OCI-LY3 (cell line): ENCODE measurements at regions not wholly inside any gene's neighbourhood (a gene's known extent, or its start where the extent isn't known, plus 50 kb on each side); places are given as distances from the start of the nearest gene placed in this dataset.

ENCODE experiments used
- H2AFZ ChIP-seq: fragments of 200-600, 300-600 bp; shearing (Covaris generic); 2 replicates; pipeline ENCODE4 v1.6.0; 2014; ENCODE audit warnings: antibody characterized with exemption, low read depth, low read length
- H3K27ac ChIP-seq: fragments of 200-600, 300-600 bp; sonication (generic); 2 replicates; pipeline ENCODE4 v1.5.1; 2014; ENCODE audit warnings: mild to moderate bottlenecking, low read length, moderate library complexity, mixed read lengths
- H3K27me3 ChIP-seq: fragments of 200-600, 300-600 bp; sonication (generic); 2 replicates; pipeline ENCODE4 v1.6.1; 2014; ENCODE audit warnings: low read depth, low read length, mixed read lengths
- H3K36me3 ChIP-seq: fragments of 200-600, 300-600 bp; sonication (generic); replicated peaks from 2 replicates; pipeline ENCODE3; 2014; ENCODE audit warnings: low read depth, low read length, mixed read lengths
- H3K4me1 ChIP-seq: fragments of 300-600, 200-600 bp; sonication (generic); 2 replicates; pipeline ENCODE4 v1.6.1; 2014; ENCODE audit warnings: low read length, mixed read lengths
- H3K4me2 ChIP-seq: fragments of 200-600, 300-600 bp; sonication (generic); 2 replicates; pipeline ENCODE4 v1.6.1; 2014; ENCODE audit warnings: low read length, mixed read lengths
- H3K4me3 ChIP-seq: fragments of 300-600, 200-600 bp; sonication (generic); 2 replicates; pipeline ENCODE4 v1.5.1; 2014; ENCODE audit warnings: antibody characterized with exemption, mild to moderate bottlenecking, low read length, moderate library complexity
- H3K79me2 ChIP-seq: fragments of 300-600, 200-600 bp; shearing (Covaris generic); 2 replicates; pipeline ENCODE4 v1.6.1; 2014; ENCODE audit warnings: mild to moderate bottlenecking, low read length, mixed read lengths
- H3K9ac ChIP-seq: fragments of 300-600, 200-600 bp; shearing (Covaris generic); 2 replicates; pipeline ENCODE4 v1.6.0; 2014; ENCODE audit warnings: mild to moderate bottlenecking, low read length, moderate library complexity
- H3K9me3 ChIP-seq: fragments of 200-600, 300-600 bp; shearing (Covaris generic); 2 replicates; pipeline ENCODE4 v1.6.1; 2014; ENCODE audit warnings: low read length, mixed read lengths; ENCODE audit not compliant: insufficient read depth
- H4K20me1 ChIP-seq: fragments of 200-600, 300-600 bp; sonication (generic); 2 replicates; pipeline ENCODE4 v1.6.1; 2016; ENCODE audit warnings: low read length, mixed read lengths; ENCODE audit not compliant: insufficient read depth
- CTCF ChIP-seq: fragments of 200-600, 300-600 bp; sonication (generic); IDR thresholded peaks from 2 replicates; pipeline ENCODE4 v1.5.1; 2014; ENCODE audit warnings: antibody characterized with exemption, low read length, low read depth
- EZH2phosphoT487 ChIP-seq: fragments of 200-600 bp; shearing (Covaris generic); IDR thresholded peaks from 2 replicates; pipeline ENCODE4 v1.6.1; 2018; ENCODE audit warnings: antibody characterized with exemption, mixed run types, low read depth

GRCh38 chr13:77820431-77821149, 98.0 kb downstream of the EDNRB start:
- Histone ChIP-seq H3K4me3 (no peak overlapping the region), H3K4me1 (no peaks in the 10 kb centered on the region), H3K79me2 (no peaks in the 10 kb centered on the region), H4K20me1 (no peaks in the 10 kb centered on the region), H3K4me2 (no peak overlapping the region), H3K36me3 (no peaks in the 10 kb centered on the region), H3K9ac (no peak overlapping the region), H2AFZ (no peak overlapping the region), H3K9me3 (no peaks in the 10 kb centered on the region), H3K27ac (no peak overlapping the region), H3K27me3 (no peaks in the 10 kb centered on the region)
- TF ChIP-seq EZH2phosphoT487 (no peak), CTCF (peak; percentile 30)

- no peaks in the 10 kb centered on the region for H3K36me3 ChIP-seq
- H3K27ac ChIP-seq = no peak overlapping the region
- no peaks in the 10 kb centered on the region for H3K9me3 ChIP-seq
- no peak overlapping the region for H3K4me2 ChIP-seq
- H3K9ac ChIP-seq = no peak overlapping the region
- H3K27me3 ChIP-seq = no peaks in the 10 kb centered on the region
- H2AFZ ChIP-seq = no peak overlapping the region
- no peaks in the 10 kb centered on the region for H3K79me2 ChIP-seq
- H3K4me3 ChIP-seq = no peak overlapping the region
- TF ChIP-seq EZH2phosphoT487 = no peak
- TF ChIP-seq CTCF = no peak
- H4K20me1 ChIP-seq = no peaks in the 10 kb centered on the region
- no peaks in the 10 kb centered on the region for H3K4me1 ChIP-seq
Observed at GRCh38 chr13:77817521-77817920, 101.1 kb downstream of the EDNRB start.

GRCh38 chr13:77815330-77815729, 103.3 kb downstream of the EDNRB start:
- Histone ChIP-seq H3K27me3 (no peaks in the 10 kb centered on the region), H3K4me2 (no peak overlapping the region), H3K9me3 (no peaks in the 10 kb centered on the region), H3K4me1 (no peaks in the 10 kb centered on the region), H3K79me2 (no peaks in the 10 kb centered on the region), H4K20me1 (no peaks in the 10 kb centered on the region), H3K36me3 (no peaks in the 10 kb centered on the region), H2AFZ (no peak overlapping the region), H3K4me3 (no peak overlapping the region), H3K9ac (no peak overlapping the region), H3K27ac (no peak overlapping the region)
- TF ChIP-seq EZH2phosphoT487 = no peak
- TF ChIP-seq CTCF = no peak
